ENCODE measurements at regions not wholly inside any gene's neighbourhood (a gene's known extent, or its start where the extent isn't known, plus 50 kb on each side); places are given as distances from the start of the nearest gene placed in this dataset.
A peak's percentile ranks its signal among the peaks of the same experiment; 100 is the strongest.

GRCh38 chr2:12795851-12796250 lies 79.1 kb downstream of the TRIB2 start:
- no peak for DNase-seq (ENCODE audit: low read depth)

- no peak for DNase-seq (ENCODE audit: low read depth)
Measured at GRCh38 chr2:12796657-12797056, 79.9 kb downstream of the TRIB2 start.

- DNase-seq (ENCODE audit: low read depth): peak; percentile 65
Measured at GRCh38 chr2:12797815-12798214, 81.1 kb downstream of the TRIB2 start.

GRCh38 chr2:12803607-12804006 lies 86.9 kb downstream of the TRIB2 start:
- peak; percentile 16 for DNase-seq (ENCODE audit: low read depth)

DNA sequence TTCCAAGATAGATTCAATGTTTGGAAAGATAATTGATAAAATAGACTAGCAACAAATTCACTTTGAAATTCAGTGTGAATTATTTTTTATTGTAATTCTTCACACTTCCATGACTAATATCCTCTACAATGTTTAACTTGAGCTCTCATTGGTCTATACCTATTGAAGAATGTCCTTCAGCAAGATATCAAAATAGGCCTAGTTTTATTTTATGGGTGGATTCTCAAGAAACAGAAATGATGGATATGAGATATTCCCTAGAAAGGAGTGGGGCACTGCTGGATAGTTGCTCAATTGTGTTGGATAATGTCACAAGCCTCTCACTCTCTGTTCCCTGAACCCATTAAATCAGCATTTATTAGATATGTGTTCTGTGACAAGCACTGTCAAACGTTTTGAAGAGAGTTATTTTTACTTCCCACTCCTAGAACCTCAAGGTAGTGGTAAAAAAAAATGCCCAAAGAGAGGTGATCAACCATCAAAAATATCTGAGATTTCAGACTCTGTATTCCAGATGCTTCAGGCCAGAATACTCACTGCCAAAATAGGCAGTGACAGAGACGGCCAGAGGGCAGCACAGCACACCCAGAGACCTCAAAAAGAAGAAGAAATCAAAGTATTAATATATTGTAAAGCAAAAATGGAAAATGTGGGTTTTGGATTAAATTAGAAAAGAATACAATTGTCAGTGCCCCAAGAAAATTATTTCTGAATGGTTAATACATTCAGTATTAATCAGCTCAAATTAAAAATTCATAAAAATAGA lies 87.5 kb downstream of the TRIB2 start:
- no peak for DNase-seq (ENCODE audit: low read depth)

GRCh38 chr2:12805033-12805432 lies 88.3 kb downstream of the TRIB2 start:
- no peak for DNase-seq (ENCODE audit: low read depth)

GRCh38 chr2:12806549-12807242 lies 90.0 kb downstream of the TRIB2 start:
- no peak for DNase-seq (ENCODE audit: low read depth)

DNA sequence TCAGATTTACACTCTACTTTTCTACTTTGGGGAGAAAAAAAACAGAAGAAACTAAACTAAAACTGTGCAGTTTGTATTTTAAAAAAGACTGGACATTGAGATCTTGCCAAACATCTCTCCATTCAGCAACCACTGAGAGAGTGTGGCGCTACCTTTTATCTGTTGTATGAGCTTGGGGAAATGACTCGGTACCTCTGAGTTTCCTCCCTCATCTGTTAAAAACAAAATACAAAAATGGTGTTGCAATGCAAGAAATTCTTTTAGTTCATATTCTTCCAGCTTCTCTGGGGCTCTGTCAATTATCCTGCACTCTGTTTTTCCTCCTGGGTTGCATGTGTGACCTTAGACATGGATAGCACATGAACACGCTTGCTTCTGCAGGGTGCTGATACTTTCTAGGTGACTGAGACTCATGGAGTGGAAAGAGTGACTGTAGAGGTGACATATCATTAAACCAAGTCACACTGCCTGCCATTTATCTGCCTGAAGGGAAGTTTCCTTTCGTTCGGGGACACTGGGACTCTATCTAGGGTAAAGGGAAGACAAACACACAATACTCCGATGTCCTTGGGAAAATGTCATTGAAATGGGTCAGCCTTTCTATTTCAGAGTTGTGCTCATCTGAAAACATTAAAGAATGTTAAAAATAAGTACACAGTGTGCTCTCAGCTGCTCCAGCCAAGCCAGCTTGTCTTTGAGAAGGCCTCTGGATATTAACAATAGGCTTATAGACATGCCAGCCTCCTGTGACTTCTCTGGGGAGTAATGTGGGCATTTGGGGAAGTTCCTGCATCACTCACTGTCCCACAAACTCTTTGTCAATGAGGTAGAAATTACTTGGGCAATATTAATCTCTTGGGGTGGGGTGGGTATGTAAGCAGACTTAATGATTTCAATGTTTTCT lies 91.4 kb downstream of the TRIB2 start:
- no peak for DNase-seq (ENCODE audit: low read depth)

DNA sequence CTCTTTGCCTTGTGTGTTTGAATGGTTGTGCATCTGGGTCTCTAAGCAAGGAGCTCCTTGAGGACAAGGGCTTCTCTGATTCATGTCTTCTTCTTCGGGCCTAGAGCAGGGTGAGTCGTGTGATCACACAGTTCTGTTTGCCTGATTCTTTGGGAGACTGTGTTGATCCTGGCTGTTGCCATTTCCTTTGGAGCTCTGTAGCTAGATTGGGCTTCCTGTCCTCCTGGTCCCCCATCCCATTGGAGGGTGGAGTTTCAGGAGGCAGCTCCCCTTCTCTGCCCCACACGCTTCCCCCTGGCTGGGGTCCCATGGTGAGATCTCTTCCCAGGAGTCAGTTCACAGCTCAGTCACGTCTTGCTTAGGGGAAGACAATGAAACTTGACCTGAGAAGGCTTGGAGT lies 92.8 kb downstream of the TRIB2 start:
- DNase-seq (ENCODE audit: low read depth): no peak

GRCh38 chr2:12811916-12812315 lies 95.2 kb downstream of the TRIB2 start:
- DNase-seq (ENCODE audit: low read depth): no peak

- DNase-seq (ENCODE audit: low read depth): no peak
Measured at GRCh38 chr2:12813166-12813565, 96.4 kb downstream of the TRIB2 start.

GRCh38 chr2:12816379-12817306 lies 99.9 kb downstream of the TRIB2 start:
- DNase-seq (ENCODE audit: low read depth): no peak

- DNase-seq (ENCODE audit: low read depth): no peak
Measured at GRCh38 chr2:12817870-12818269, 101.1 kb downstream of the TRIB2 start.

- DNase-seq (ENCODE audit: low read depth): no peak
Measured at GRCh38 chr2:12818416-12819102, 101.8 kb downstream of the TRIB2 start.

- peak; percentile 94 for DNase-seq (ENCODE audit: low read depth)
Measured at GRCh38 chr2:12819103-12819475, 102.4 kb downstream of the TRIB2 start.

DNA sequence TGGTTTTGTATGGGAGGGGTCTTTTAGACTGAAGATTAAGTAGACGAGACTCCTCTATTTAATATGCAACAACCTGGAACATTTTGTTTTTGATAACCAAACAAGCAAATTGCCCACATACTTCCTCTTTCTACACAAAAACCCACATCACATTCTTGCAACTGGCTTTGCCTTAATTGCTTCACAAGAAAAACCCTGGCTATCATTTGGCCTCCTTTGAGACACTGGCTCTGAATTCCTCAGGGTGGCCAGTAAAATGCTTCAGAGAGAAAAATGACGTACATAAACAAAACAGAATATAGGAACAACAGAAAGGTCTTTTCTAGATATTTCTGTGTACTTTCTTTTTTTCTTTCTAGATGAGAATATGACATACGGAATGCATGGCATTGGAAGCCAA lies 103.0 kb downstream of the TRIB2 start:
- no peak for DNase-seq (ENCODE audit: low read depth)

GRCh38 chr2:12821656-12822055 lies 104.9 kb downstream of the TRIB2 start:
- no peak for DNase-seq (ENCODE audit: low read depth)

GRCh38 chr2:12824351-12824777 lies 107.6 kb downstream of the TRIB2 start:
- DNase-seq (ENCODE audit: low read depth): no peak

GRCh38 chr2:12824778-12825379 lies 108.1 kb downstream of the TRIB2 start:
- DNase-seq (ENCODE audit: low read depth): no peak

- no peak for DNase-seq (ENCODE audit: low read depth)
Measured at GRCh38 chr2:12826781-12827180, 110.0 kb downstream of the TRIB2 start.

GRCh38 chr2:12827721-12828120 lies 111.0 kb downstream of the TRIB2 start:
- no peak for DNase-seq (ENCODE audit: low read depth)
